ENCODE measurements at regions not wholly inside any gene's neighbourhood (a gene's known extent, or its start where the extent isn't known, plus 50 kb on each side); places are given as distances from the start of the nearest gene placed in this dataset.

- Histone ChIP-seq H3K36me3 (ENCODE audit: control insufficient read depth in 2 of 2, insufficient read depth in 2 of 2, low read length in 2 of 2) (no peaks in the 10 kb centered on the region), H3K27me3 (ENCODE audit: control insufficient read depth in 1 of 2, insufficient read depth in 2 of 2, low read length in 2 of 2) (no peaks in the 10 kb centered on the region), H3K9ac (ENCODE audit: low read length in 2 of 2) (no peak overlapping the region), H3K4me1 (ENCODE audit: control insufficient read depth, insufficient read depth, low read length) (no peaks in the 10 kb centered on the region), H3K27ac (ENCODE audit: low read length) (no peak overlapping the region), H3K9me3 (ENCODE audit: control insufficient read depth in 2 of 2, low read length in 2 of 2) (no peaks in the 10 kb centered on the region), H3K4me3 (ENCODE audit: low read length in 2 of 2) (no peak overlapping the region)
These were observed 348.9 kb downstream of the HRH4 start for GRCh38 chr18:24809173-24809950.

- Histone ChIP-seq H3K9ac (ENCODE audit: low read length in 2 of 2) (no peak overlapping the region), H3K36me3 (ENCODE audit: control insufficient read depth in 2 of 2, insufficient read depth in 2 of 2, low read length in 2 of 2) (no peaks in the 10 kb centered on the region), H3K9me3 (ENCODE audit: control insufficient read depth in 2 of 2, low read length in 2 of 2) (no peaks in the 10 kb centered on the region), H3K27me3 (ENCODE audit: control insufficient read depth in 1 of 2, insufficient read depth in 2 of 2, low read length in 2 of 2) (no peaks in the 10 kb centered on the region), H3K4me3 (ENCODE audit: low read length in 2 of 2) (no peak overlapping the region), H3K4me1 (ENCODE audit: control insufficient read depth, insufficient read depth, low read length) (no peaks in the 10 kb centered on the region), H3K27ac (ENCODE audit: low read length) (no peak overlapping the region)
These were observed 350.3 kb downstream of the HRH4 start for GRCh38 chr18:24810561-24811305.

GRCh38 chr18:24811950-24812681 is 351.7 kb downstream of the HRH4 start:
- Histone ChIP-seq H3K9me3 (ENCODE audit: control insufficient read depth in 2 of 2, low read length in 2 of 2) (no peaks in the 10 kb centered on the region), H3K9ac (ENCODE audit: low read length in 2 of 2) (no peak overlapping the region), H3K27me3 (ENCODE audit: control insufficient read depth in 1 of 2, insufficient read depth in 2 of 2, low read length in 2 of 2) (no peaks in the 10 kb centered on the region), H3K4me1 (ENCODE audit: control insufficient read depth, insufficient read depth, low read length) (no peaks in the 10 kb centered on the region), H3K36me3 (ENCODE audit: control insufficient read depth in 2 of 2, insufficient read depth in 2 of 2, low read length in 2 of 2) (no peaks in the 10 kb centered on the region), H3K27ac (ENCODE audit: low read length) (no peak overlapping the region), H3K4me3 (ENCODE audit: low read length in 2 of 2) (no peak overlapping the region)

- H3K27ac ChIP-seq (ENCODE audit: low read length) = no peak overlapping the region
These were observed 354.1 kb downstream of the HRH4 start for GRCh38 chr18:24814521-24814920.

GRCh38 chr18:24817150-24817549 is 356.7 kb downstream of the HRH4 start:
- Histone ChIP-seq H3K36me3 (ENCODE audit: control insufficient read depth in 2 of 2, insufficient read depth in 2 of 2, low read length in 2 of 2) (no peaks in the 10 kb centered on the region), H3K9ac (ENCODE audit: low read length in 2 of 2) (no peak overlapping the region), H3K4me3 (ENCODE audit: low read length in 2 of 2) (no peak overlapping the region), H3K9me3 (ENCODE audit: control insufficient read depth in 2 of 2, low read length in 2 of 2) (no peaks in the 10 kb centered on the region), H3K4me1 (ENCODE audit: control insufficient read depth, insufficient read depth, low read length) (no peaks in the 10 kb centered on the region), H3K27me3 (ENCODE audit: control insufficient read depth in 1 of 2, insufficient read depth in 2 of 2, low read length in 2 of 2) (peaks cover 0 to 2% of the 10 kb centered on the region in 2 donors), H3K27ac (ENCODE audit: low read length) (no peak overlapping the region)

More at GRCh38 chr18:24814521-24814920, 354.1 kb downstream of the HRH4 start:
- Histone ChIP-seq H3K27me3 (ENCODE audit: control insufficient read depth in 1 of 2, insufficient read depth in 2 of 2, low read length in 2 of 2) (peaks cover 0 to 2% of the 10 kb centered on the region in 2 donors), H3K4me1 (ENCODE audit: control insufficient read depth, insufficient read depth, low read length) (no peaks in the 10 kb centered on the region), H3K9me3 (ENCODE audit: control insufficient read depth in 2 of 2, low read length in 2 of 2) (no peaks in the 10 kb centered on the region), H3K4me3 (ENCODE audit: low read length in 2 of 2) (no peak overlapping the region), H3K9ac (ENCODE audit: low read length in 2 of 2) (no peak overlapping the region), H3K36me3 (ENCODE audit: control insufficient read depth in 2 of 2, insufficient read depth in 2 of 2, low read length in 2 of 2) (no peaks in the 10 kb centered on the region)

GRCh38 chr18:24817587-24818371 is 357.3 kb downstream of the HRH4 start:
- Histone ChIP-seq H3K9ac (ENCODE audit: low read length in 2 of 2) (no peak overlapping the region), H3K9me3 (ENCODE audit: control insufficient read depth in 2 of 2, low read length in 2 of 2) (no peaks in the 10 kb centered on the region), H3K36me3 (ENCODE audit: control insufficient read depth in 2 of 2, insufficient read depth in 2 of 2, low read length in 2 of 2) (no peaks in the 10 kb centered on the region), H3K4me3 (ENCODE audit: low read length in 2 of 2) (no peak overlapping the region), H3K4me1 (ENCODE audit: control insufficient read depth, insufficient read depth, low read length) (no peaks in the 10 kb centered on the region), H3K27ac (ENCODE audit: low read length) (no peak overlapping the region), H3K27me3 (ENCODE audit: control insufficient read depth in 1 of 2, insufficient read depth in 2 of 2, low read length in 2 of 2) (peaks cover 0 to 2% of the 10 kb centered on the region in 2 donors)

- no peaks in the 10 kb centered on the region for H3K36me3 ChIP-seq (ENCODE audit: control insufficient read depth in 2 of 2, insufficient read depth in 2 of 2, low read length in 2 of 2)
These were observed 358.0 kb downstream of the HRH4 start for GRCh38 chr18:24818441-24818840.

GRCh38 chr18:24819141-24819890 is 358.9 kb downstream of the HRH4 start:
- H3K27ac ChIP-seq (ENCODE audit: low read length) = no peak overlapping the region
- H3K4me1 ChIP-seq (ENCODE audit: control insufficient read depth, insufficient read depth, low read length) = no peaks in the 10 kb centered on the region
- H3K9me3 ChIP-seq (ENCODE audit: control insufficient read depth in 2 of 2, low read length in 2 of 2) = no peaks in the 10 kb centered on the region
- H3K27me3 ChIP-seq (ENCODE audit: control insufficient read depth in 1 of 2, insufficient read depth in 2 of 2, low read length in 2 of 2) = peaks cover 0 to 2% of the 10 kb centered on the region in 2 donors
- H3K4me3 ChIP-seq (ENCODE audit: low read length in 2 of 2) = no peak overlapping the region
- no peaks in the 10 kb centered on the region for H3K36me3 ChIP-seq (ENCODE audit: control insufficient read depth in 2 of 2, insufficient read depth in 2 of 2, low read length in 2 of 2)
- no peak overlapping the region for H3K9ac ChIP-seq (ENCODE audit: low read length in 2 of 2)

More at GRCh38 chr18:24818441-24818840, 358.0 kb downstream of the HRH4 start:
- Histone ChIP-seq H3K27me3 (ENCODE audit: control insufficient read depth in 1 of 2, insufficient read depth in 2 of 2, low read length in 2 of 2) (peaks cover 0 to 2% of the 10 kb centered on the region in 2 donors), H3K4me3 (ENCODE audit: low read length in 2 of 2) (no peak overlapping the region), H3K27ac (ENCODE audit: low read length) (no peak overlapping the region), H3K4me1 (ENCODE audit: control insufficient read depth, insufficient read depth, low read length) (no peaks in the 10 kb centered on the region), H3K9ac (ENCODE audit: low read length in 2 of 2) (no peak overlapping the region), H3K9me3 (ENCODE audit: control insufficient read depth in 2 of 2, low read length in 2 of 2) (no peaks in the 10 kb centered on the region)

GRCh38 chr18:24825397-24825796 is 365.0 kb downstream of the HRH4 start:
- no peak overlapping the region for H3K4me3 ChIP-seq (ENCODE audit: low read length in 2 of 2)
- H3K9ac ChIP-seq (ENCODE audit: low read length in 2 of 2) = no peak overlapping the region
- no peaks in the 10 kb centered on the region for H3K4me1 ChIP-seq (ENCODE audit: control insufficient read depth, insufficient read depth, low read length)
- H3K9me3 ChIP-seq (ENCODE audit: control insufficient read depth in 2 of 2, low read length in 2 of 2) = no peaks in the 10 kb centered on the region
- no peaks in the 10 kb centered on the region for H3K36me3 ChIP-seq (ENCODE audit: control insufficient read depth in 2 of 2, insufficient read depth in 2 of 2, low read length in 2 of 2)
- H3K27ac ChIP-seq (ENCODE audit: low read length) = no peak overlapping the region
- no peaks in the 10 kb centered on the region for H3K27me3 ChIP-seq (ENCODE audit: control insufficient read depth in 1 of 2, insufficient read depth in 2 of 2, low read length in 2 of 2)
